GM19455 (cell line): ENCODE measurements at regions not wholly inside any gene's neighbourhood (a gene's known extent, or its start where the extent isn't known, plus 50 kb on each side); places are given as distances from the start of the nearest gene placed in this dataset.

Experiments
- ATAC-seq: cut with Tn5 transposase; IDR thresholded peaks from one replicate; pipeline ENCODE4 v1.9.1; 2021; ENCODE audit not compliant: unreplicated experiment

- no peak for ATAC-seq
These were observed 390.7 kb downstream of the INHBA start for GRCh38 chr7:41312235-41312634.

GRCh38 chr7:41311301-41311700 lies 391.6 kb downstream of the INHBA start:
- ATAC-seq: no peak

- ATAC-seq: no peak
These were observed 396.4 kb downstream of the INHBA start for GRCh38 chr7:41306486-41306885.

GRCh38 chr7:41305001-41305400 lies 397.9 kb downstream of the INHBA start:
- ATAC-seq: no peak

- ATAC-seq: no peak
These were observed 399.2 kb downstream of the INHBA start for GRCh38 chr7:41303709-41304108.

- ATAC-seq: no peak
These were observed 404.5 kb downstream of the INHBA start for GRCh38 chr7:41298409-41298808.

- no peak for ATAC-seq
These were observed 405.7 kb downstream of the INHBA start for GRCh38 chr7:41297166-41297565.

- ATAC-seq: no peak
These were observed 407.5 kb downstream of the INHBA start for GRCh38 chr7:41295455-41295815.

GRCh38 chr7:41294556-41295454 lies 408.1 kb downstream of the INHBA start:
- no peak for ATAC-seq

- ATAC-seq: no peak
These were observed 410.4 kb downstream of the INHBA start for GRCh38 chr7:41292487-41292886.

- ATAC-seq: no peak
These were observed 415.1 kb downstream of the INHBA start for GRCh38 chr7:41287559-41288335.

- ATAC-seq: no peak
These were observed 422.4 kb downstream of the INHBA start for GRCh38 chr7:41280491-41280890.

GRCh38 chr7:41277561-41277960 lies 425.3 kb downstream of the INHBA start:
- ATAC-seq: no peak

GRCh38 chr7:41275255-41275654 lies 427.6 kb downstream of the INHBA start:
- ATAC-seq: no peak

GRCh38 chr7:41274179-41274578 lies 428.7 kb downstream of the INHBA start:
- ATAC-seq: no peak

- no peak for ATAC-seq
These were observed 430.2 kb downstream of the INHBA start for GRCh38 chr7:41272664-41273063.

GRCh38 chr7:41268878-41269277 lies 434.0 kb downstream of the INHBA start:
- ATAC-seq: no peak

- ATAC-seq: no peak
These were observed 441.8 kb downstream of the INHBA start for GRCh38 chr7:41261080-41261479.

GRCh38 chr7:41257660-41258059 lies 445.2 kb downstream of the INHBA start:
- no peak for ATAC-seq

- no peak for ATAC-seq
These were observed 446.5 kb downstream of the INHBA start for GRCh38 chr7:41256186-41256945.

GRCh38 chr7:41255716-41256115 lies 447.2 kb downstream of the INHBA start:
- ATAC-seq: no peak
